Natural killer cell (primary cell): ENCODE measurements at regions not wholly inside any gene's neighbourhood (a gene's known extent, or its start where the extent isn't known, plus 50 kb on each side); places are given as distances from the start of the nearest gene placed in this dataset.

Source experiments
- ATAC-seq, 3 donors: fragments of 150-1000 bp in 2 of 3; fragments of 200-7000 bp in 1 of 3; cut with Tn5 transposase; 1 replicate in 1 of 3; 2 replicates in 2 of 3; pipeline ENCODE4 v1.10.0; 2021; ENCODE audit warnings: mild to moderate bottlenecking in 2 of 3, moderate library complexity in 2 of 3
- DNase-seq, 2 donors: peaks; one replicate each; pipeline versions ENCODE4 v3.0.0 to v3.0.0-alpha.2; 2013 to 2021; ENCODE audit warnings: mixed read lengths in 1 of 2
- H3K27ac ChIP-seq: one replicate; pipeline ENCODE4 v1.5.1; 2013; ENCODE audit warnings: mild to moderate bottlenecking, low read length
- H3K27me3 ChIP-seq: one replicate; pipeline ENCODE4 v1.6.1; 2013; ENCODE audit warnings: low read length; ENCODE audit not compliant: control insufficient read depth, insufficient read depth
- H3K36me3 ChIP-seq: one replicate; pipeline ENCODE4 v1.6.1; 2013; ENCODE audit warnings: low read length; ENCODE audit not compliant: control insufficient read depth, insufficient read depth
- H3K4me1 ChIP-seq: one replicate; pipeline ENCODE4 v1.6.1; 2013; ENCODE audit warnings: low read length; ENCODE audit not compliant: control insufficient read depth, insufficient read depth
- H3K4me3 ChIP-seq: one replicate; pipeline ENCODE4 v1.5.1; 2013; ENCODE audit warnings: low read length
- H3K9me3 ChIP-seq: one replicate; pipeline ENCODE4 v1.6.1; 2013; ENCODE audit warnings: low read length; ENCODE audit not compliant: control insufficient read depth, insufficient read depth
- H3K27ac Mint-ChIP-seq, 2 donors: one replicate each; pipeline ENCODE4 v1.8.0; 2022; ENCODE audit warnings: mild to moderate bottlenecking in 2 of 2, mixed read lengths in 2 of 2, moderate library complexity in 1 of 2
- H3K27me3 Mint-ChIP-seq, 2 donors: one replicate each; pipeline ENCODE4 v1.8.0; 2022; ENCODE audit warnings: low read depth in 2 of 2, mixed read lengths in 2 of 2
- H3K36me3 Mint-ChIP-seq: one replicate; pipeline ENCODE4 v1.8.0; 2022; ENCODE audit warnings: mixed read lengths
- H3K4me1 Mint-ChIP-seq, 2 donors: one replicate each; pipeline ENCODE4 v1.8.0; 2022; ENCODE audit warnings: mixed read lengths in 2 of 2
- H3K4me3 Mint-ChIP-seq: one replicate; pipeline ENCODE4 v1.8.0; 2022; ENCODE audit warnings: mild to moderate bottlenecking, moderate library complexity, mixed read lengths
- H3K9me3 Mint-ChIP-seq, 2 donors: one replicate each; pipeline ENCODE4 v1.8.0; 2022; ENCODE audit warnings: mixed read lengths in 2 of 2
- CTCF ChIP-seq: fragments of 200-600 bp; IDR thresholded peaks from one replicate; pipeline ENCODE4 v1.8.0; 2022; ENCODE audit warnings: antibody characterized with exemption
- WGBS: methylation state at CpG from one replicate; pipeline ENCODE4 v1.1.7; 2013; ENCODE audit warnings: missing lambda C conversion rate; ENCODE audit not compliant: insufficient coverage; 5-methylcytosine and 5-hydroxymethylcytosine counted together
- intact Hi-C: fragments of 100-400 bp; cut with micrococcal nuclease; formaldehyde crosslinking; loops from one replicate; pipeline ENCODE4 v1.14.2; 2022

- Histone ChIP-seq H3K27me3 (no peaks in the 10 kb centered on the region), H3K27ac (no peak overlapping the region), H3K4me3 (no peak overlapping the region), H3K4me1 (no peaks in the 10 kb centered on the region), H3K9me3 (no peaks in the 10 kb centered on the region), H3K36me3 (no peaks in the 10 kb centered on the region)
- intact Hi-C loops: no loop called here
- ATAC-seq (no peak), DNase-seq (no peak)
- TF ChIP-seq CTCF: no peak
- WGBS: 70% methylated on average over 12 of the region's 15 CpGs
- Mint-ChIP-seq H3K4me3 (no peak overlapping the region), H3K4me1 (no peaks in the 10 kb centered on the region), H3K36me3 (no peaks in the 10 kb centered on the region), H3K27me3 (peaks cover 9 to 68% of the 10 kb centered on the region in 2 donors), H3K9me3 (no peaks in the 10 kb centered on the region), H3K27ac (no peak overlapping the region)
Measured at GRCh38 chr2:219698748-219699439, 71.5 kb downstream of the SLC4A3 start.

GRCh38 chr2:219699440-219699821 is 72.0 kb downstream of the SLC4A3 start:
- no peaks in the 10 kb centered on the region for H3K9me3 ChIP-seq
- ATAC-seq (no peak), DNase-seq (no peak)
- no peak overlapping the region for H3K27ac ChIP-seq
- H3K9me3 Mint-ChIP-seq: no peaks in the 10 kb centered on the region
- no peak overlapping the region for H3K27ac Mint-ChIP-seq
- peaks cover 9 to 68% of the 10 kb centered on the region in 2 donors for H3K27me3 Mint-ChIP-seq
- no peaks in the 10 kb centered on the region for H3K27me3 ChIP-seq
- TF ChIP-seq CTCF: no peak
- H3K4me3 ChIP-seq: no peak overlapping the region
- intact Hi-C loops: no loop called here
- H3K36me3 ChIP-seq: no peaks in the 10 kb centered on the region
- H3K4me1 ChIP-seq: no peaks in the 10 kb centered on the region
- H3K4me3 Mint-ChIP-seq: no peak overlapping the region
- H3K36me3 Mint-ChIP-seq: no peaks in the 10 kb centered on the region
- no peaks in the 10 kb centered on the region for H3K4me1 Mint-ChIP-seq
- 94% methylated on average over 8 of the region's 8 CpGs for whole genome bisulfite sequencing

DNA sequence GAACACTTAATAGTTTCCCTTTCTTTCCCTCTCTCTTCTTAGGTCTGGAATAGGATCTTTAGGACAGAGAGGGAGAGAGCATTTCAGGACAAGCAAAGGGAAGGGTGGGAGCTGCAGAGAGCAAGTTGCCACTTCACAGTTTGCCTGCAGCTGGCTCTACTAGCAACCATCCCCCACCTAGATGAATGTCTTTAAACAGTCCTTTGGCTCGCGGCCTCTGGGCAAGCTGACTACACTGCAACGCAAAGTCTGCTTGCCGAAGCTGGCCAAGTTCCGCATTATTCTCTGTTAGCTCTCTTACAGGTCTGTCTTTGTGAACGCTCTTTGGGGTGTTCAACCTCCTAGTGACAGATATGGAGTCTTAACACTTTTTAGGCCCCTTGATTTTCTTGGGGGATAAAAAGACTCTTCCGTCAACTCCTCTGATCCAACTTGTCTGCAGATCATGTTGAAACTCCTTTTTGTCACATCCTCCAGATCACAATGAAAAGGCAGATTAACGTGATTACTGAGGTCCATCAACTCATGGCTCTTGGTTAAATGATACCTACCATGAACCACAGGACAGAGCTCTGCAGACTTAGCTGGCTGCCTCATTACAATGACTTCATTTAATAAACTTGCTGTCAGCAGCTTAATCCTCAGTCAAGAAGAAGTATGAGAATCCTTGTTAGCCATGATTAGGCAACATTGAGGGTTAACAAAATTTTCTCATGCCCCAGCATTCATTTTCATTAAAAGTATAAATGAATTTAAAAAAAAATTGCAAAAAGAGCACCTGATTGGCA is 74.6 kb downstream of the SLC4A3 start:
- Histone ChIP-seq H3K27me3 (no peaks in the 10 kb centered on the region), H3K4me1 (no peaks in the 10 kb centered on the region), H3K36me3 (no peaks in the 10 kb centered on the region), H3K9me3 (no peaks in the 10 kb centered on the region), H3K4me3 (no peak overlapping the region), H3K27ac (no peak overlapping the region)
- ATAC-seq (no peak), DNase-seq (no peak)
- WGBS: 91% methylated on average over 8 of the region's 8 CpGs
- intact Hi-C loops: no loop called here
- H3K9me3 Mint-ChIP-seq: no peaks in the 10 kb centered on the region
- H3K27me3 Mint-ChIP-seq: peaks cover 2 to 49% of the 10 kb centered on the region in 2 donors
- no peak overlapping the region for H3K27ac Mint-ChIP-seq
- no peaks in the 10 kb centered on the region for H3K36me3 Mint-ChIP-seq
- H3K4me3 Mint-ChIP-seq: no peak overlapping the region
- H3K4me1 Mint-ChIP-seq: no peaks in the 10 kb centered on the region
- no peak for TF ChIP-seq CTCF
